ENCODE measurements at regions not wholly inside any gene's neighbourhood (a gene's known extent, or its start where the extent isn't known, plus 50 kb on each side); places are given as distances from the start of the nearest gene placed in this dataset.

DNA sequence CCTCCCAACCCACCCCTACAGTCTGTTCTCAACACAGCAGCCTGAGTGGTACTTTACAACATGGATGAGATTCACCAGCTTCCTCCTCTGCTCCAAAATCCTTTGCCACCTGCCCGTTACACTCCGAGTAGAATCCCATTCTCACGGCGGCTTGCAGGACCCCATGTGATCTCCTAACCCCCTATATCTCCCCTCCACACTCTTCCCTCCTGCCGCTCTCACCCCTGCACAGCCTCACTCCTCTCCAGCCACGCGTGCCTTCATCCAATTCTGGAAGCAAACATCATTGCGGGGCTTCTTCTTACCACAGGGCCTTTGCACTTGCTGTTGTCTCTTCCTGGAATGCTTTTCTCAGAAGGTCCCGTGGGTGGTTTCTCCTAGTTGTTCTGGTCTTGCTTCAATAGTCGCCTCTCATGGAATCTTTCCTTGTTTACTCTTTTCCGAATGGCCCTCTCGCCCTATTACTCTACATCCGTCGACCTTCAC, 472.3 kb downstream of the CDH26 start:
- no peak for DNase-seq (ENCODE audit: low spot score)

DNA sequence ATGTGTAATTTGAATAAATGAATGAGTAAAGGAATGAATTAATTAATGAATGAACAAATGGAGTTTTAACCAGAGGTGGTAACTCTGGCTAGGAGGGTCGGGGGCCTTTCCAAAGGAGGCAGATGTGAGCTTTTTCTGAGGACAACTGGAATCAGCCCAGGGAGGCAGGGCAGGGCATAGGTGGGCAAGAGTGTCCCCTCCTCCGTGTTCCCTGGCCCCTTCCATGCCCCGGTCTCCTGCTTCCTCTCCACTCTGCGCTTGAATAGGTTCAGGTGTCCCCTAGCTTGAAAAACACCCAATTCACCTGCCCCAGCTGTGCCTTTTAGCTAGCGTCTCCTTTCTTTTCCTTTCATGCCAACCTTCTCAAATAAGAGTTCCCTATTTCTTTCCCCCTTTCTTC, 473.1 kb downstream of the CDH26 start:
- no peak for DNase-seq (ENCODE audit: low spot score)

DNA sequence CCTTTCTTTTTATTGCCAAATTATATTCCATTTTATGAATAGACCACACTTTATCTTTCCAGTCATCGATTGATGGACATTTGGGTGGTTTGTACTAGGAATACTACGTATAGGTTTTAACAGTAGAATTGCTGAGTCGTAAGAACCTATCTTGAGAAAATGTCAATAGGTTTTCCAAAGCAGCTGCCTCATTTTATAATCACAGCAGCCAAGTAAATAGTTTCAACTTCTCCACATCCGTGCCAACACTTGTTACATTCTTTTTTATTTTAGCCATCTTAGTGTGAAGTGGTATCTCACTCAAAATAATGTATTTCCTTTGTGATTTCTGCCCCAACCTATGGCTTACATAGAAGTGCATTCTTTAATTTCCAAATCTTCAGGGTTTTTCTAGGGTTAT, 479.2 kb downstream of the CDH26 start:
- no peak for DNase-seq (ENCODE audit: low spot score)

DNA sequence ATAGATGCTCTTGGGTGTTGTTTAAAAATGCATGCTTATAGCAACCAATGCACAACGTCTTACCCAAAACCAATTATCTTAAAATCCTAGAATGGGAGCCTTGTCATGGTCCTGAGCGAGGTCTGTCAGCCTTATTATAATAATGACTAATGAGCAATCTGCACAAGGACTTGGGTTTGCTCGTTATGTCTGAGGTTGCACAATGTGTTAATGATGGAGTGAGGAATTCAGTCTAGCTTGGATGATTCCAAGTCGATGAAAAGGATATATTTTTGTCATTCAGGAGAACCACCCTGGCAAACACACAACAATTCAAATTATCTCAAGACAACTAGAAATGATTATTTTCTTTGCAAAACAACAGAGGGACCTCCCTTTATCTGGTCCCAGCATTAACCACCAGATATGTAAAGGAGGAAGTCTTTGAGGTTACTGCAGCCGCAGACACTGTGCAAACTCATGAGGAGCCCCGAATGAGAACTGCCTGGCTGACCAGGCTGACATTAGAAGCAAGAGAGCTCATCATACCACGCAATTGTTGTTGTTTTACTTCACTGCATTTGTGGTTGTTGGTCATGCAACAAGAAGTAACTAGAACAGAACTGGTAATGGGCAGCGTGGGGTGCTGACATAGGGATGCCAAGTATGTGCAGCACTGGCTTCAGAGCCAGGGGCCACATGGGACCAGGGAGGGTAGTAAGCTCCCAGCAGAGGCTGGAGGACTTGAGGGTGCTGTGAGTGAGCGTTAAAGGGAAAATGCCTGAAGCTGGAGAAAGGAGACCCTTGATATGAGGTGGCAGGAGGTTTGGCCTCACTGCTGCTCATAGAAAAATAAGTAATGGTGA, 488.3 kb downstream of the CDH26 start:
- DNase-seq (ENCODE audit: low spot score) = no peak

DNA sequence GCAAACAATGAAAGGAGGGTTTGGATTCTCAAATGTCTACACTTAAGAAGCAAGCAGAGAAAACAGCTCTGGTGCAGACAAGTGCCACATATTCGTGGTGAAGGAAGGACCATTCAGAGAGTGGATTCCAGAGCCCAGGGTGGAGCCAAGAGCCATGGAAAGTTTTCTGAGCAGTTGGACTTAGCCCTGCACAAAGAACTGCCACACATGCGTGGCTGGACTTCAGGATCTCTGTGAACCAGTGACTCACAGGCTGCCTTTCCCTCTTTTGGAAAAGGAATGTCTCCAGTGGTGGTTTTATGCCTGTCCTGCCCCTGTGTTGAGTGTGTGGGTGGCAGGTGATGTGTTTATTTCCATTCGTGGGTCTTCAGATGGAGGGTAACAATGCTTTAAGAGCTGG, 489.5 kb downstream of the CDH26 start:
- no peak for DNase-seq (ENCODE audit: low spot score)

- no peak for DNase-seq (ENCODE audit: low spot score)
These were observed 495.4 kb downstream of the CDH26 start for GRCh38 chr20:60453388-60454246.

DNA sequence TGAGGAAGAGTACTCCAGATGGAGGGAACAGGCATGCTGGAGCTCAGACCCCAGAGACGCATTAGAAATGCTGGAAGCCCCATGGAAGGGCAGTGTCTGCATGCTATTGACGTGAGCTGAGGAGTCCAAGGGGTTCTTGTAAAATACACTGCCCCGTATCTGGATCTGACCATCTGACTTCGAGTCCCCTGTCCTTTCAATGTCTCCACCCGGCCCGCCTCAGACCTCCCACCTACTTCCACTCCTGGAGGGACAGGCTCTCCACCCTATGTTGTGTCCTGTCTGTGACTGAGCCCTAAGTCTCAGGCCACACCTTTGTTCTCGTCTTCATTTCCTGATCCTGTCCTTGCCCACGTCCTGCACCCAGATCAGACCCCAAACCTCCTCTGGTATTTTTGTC, 496.3 kb downstream of the CDH26 start:
- DNase-seq (ENCODE audit: low spot score) = no peak

DNA sequence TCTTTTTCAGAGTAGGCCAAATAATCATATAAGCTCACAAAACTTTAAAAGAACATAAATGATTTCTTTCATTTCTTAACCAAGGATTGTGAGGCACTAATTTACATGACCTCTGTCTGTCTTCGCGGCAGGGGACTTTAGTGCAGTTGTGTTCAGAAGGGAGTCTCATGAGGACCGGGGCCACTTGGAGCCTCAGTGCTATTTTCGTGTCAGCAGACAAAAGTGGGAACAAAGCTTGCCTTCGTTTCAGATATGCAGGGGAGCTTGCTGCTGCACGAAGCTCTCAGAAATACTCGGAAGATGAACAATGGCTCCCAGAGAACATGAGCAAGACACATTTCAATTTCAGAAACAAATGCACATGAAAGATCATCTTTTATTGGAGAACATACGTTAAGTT, 497.0 kb downstream of the CDH26 start:
- DNase-seq (ENCODE audit: low spot score) = no peak

DNA sequence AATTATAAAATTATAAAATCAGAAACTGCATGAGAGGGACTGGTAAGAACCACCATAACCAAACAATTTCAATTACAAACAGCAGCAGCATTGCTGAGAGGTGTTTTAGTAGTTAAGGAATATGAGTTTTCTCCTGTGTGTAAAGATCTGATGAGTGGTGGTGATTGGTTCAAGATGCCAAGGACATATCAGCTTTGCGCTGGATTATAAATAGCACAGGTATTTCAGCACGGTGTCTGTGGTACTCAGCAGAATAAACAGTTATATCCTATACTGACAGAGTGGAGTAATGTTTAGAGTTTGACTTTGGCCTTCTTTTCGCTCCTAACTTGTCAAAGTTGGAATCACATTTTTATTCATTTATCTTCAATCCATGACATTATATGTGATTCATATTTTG, 501.0 kb downstream of the CDH26 start:
- DNase-seq (ENCODE audit: low spot score) = no peak

- no peak for DNase-seq (ENCODE audit: low spot score)
These were observed 503.8 kb downstream of the CDH26 start for GRCh38 chr20:60461993-60462392.

DNA sequence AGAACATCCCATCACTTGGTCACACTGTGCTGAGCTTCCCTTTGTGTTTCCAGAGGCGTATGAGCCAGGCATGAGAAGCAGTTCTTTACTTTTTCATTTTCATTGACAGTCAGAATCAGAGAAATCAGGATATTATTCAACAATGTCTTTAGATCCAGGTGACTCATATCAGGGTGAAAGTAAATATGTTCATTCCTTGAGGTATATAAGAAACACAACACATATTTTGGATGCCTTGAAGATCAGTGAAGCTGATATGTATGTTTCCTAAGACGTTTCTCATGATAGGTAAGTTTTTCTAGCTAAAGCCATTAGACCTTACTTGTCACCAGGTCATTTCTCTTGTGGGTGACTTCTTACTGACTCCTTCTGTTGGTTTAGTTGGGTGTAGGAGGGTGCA, 505.6 kb downstream of the CDH26 start:
- DNase-seq (ENCODE audit: low spot score) = no peak

GRCh38 chr20:60465439-60465838, 507.2 kb downstream of the CDH26 start:
- DNase-seq (ENCODE audit: low spot score) = no peak

DNA sequence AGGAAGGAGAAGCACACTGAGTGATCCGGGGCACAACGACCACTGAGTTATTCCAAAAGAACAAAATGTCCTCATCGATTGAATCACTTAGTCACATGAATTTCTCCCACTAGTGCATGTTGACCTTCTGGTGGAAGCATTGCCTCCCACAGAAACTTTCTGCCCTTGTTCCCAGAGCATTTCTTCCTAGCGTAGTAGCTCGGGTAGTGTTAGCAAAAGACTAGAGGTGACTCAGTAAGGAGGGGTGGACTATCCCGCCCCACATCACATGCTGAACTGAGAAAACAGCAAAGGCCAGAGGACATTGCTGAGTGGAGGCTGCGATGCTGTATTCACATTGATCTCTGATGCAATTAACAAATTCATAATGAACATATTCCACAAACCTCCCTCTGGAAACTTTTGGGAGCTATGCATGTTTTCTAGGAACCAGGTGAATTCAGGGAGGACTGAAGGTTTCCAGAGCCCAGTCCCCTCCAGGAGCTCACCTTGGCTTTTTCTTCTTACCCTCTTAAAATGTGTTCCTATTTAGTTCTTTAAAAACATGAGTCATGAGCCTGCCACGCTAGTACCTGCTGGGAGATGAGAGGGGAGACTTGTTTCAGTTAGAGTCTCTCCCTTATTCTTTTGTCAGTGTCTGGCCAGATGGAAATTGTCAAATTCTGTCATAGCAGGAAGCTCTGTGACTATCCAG, 507.9 kb downstream of the CDH26 start:
- DNase-seq (ENCODE audit: low spot score) = no peak

- DNase-seq (ENCODE audit: low spot score) = no peak
These were observed 508.4 kb downstream of the CDH26 start for GRCh38 chr20:60466687-60467022.

DNA sequence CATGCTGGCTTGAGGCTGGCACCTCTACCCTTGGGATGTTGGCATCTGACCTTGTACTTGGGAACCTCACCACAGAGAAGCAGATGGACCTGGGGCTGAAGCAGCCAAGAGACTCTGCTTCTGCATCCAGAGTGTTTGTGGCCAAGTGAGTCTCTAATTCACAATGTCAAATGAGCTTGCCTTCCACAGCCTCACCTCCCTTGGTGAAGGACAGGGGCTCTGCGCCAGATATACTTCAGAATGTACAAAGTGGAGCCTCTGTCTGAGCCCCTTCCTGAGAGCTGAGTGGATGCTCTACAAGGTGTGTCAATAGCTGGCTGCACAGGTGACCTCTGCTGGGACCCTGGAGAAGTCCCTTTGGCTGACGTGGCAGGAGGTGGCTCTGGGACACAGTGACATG, 508.9 kb downstream of the CDH26 start:
- DNase-seq (ENCODE audit: low spot score) = no peak

DNA sequence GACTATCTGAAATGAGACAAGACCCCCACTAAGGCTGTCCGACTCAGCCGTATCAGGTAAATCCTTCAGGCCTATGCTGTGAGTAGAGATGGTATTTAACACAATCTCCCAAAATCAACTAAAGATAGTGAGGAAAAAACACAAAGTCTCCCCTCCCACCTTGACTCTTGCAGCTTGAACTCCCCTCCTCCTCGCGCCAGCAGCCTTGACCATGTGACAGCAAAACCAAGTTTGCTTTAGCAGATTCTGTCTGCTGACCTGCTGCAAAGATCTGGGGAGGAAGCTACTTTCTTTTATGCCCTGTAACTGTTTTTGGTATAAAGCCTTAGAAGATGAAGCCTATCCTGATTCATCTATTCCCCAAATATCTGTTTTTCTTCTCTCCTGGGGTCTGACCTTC, 509.5 kb downstream of the CDH26 start:
- DNase-seq (ENCODE audit: low spot score) = no peak

DNA sequence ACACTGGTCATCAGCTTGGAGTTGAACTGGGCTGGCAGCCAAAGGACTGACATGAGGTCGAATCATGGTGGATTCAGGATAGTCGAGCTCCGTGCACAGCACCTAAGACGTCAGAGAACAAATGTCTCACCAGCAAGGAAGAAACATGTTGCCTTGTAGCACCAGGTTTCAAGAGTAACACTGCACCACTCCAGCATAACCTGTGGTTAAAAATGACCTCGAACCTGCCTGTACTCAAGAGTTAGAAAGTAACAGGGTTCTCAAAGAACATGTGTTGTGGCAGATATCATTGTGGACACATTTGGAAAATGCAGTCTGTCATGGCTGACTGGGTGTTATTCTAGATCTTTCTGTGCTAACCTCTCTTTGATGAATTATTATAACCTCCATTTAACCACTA, 511.6 kb downstream of the CDH26 start:
- no peak for DNase-seq (ENCODE audit: low spot score)

- no peak for DNase-seq (ENCODE audit: low spot score)
These were observed 512.1 kb downstream of the CDH26 start for GRCh38 chr20:60470366-60470765.

DNA sequence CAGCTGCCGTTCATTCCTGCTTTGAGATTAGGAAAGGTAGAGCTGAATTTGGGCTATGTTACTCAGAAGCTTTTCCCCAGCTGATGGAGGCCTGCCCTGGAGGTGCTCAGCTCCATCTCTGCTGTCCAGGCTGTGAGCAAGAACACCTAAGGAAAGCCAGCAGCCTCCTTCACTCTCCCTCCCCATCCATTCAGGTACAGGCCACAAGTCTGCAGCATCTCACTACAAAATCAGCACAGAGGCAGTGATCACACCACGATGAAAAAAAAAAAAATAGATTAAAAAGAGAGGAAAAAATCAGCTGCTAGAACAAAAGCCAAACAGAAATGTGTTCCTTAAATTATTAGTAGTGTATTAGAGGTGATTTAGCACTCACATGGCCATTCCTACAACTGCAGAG, 515.0 kb downstream of the CDH26 start:
- no peak for DNase-seq (ENCODE audit: low spot score)

DNA sequence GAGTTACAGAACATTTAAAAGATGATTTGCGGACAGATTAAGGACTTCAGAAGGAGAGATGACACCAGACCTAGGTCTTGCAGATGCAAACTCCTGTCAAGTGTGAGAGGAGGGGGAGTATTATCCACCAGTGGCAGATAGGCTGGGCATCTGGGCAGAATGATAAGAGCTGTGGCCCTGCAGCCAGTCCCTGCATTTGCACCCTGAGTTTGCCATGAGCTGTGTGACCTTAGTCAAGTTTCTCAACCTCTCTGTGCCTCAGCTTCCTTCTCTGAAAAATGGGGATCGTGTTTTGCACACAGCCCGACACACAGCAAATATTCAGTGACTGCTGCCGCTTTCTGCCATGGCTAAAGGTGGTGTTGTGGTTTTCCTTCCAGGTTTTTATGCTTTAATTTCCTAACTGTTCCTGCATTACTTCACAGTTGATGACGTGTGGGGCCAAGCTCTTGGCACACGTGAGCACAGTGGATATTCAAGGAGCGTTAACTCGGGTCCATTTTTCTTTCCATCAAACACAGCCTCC, 516.2 kb downstream of the CDH26 start:
- no peak for DNase-seq (ENCODE audit: low spot score)

GRCh38 chr20:60476045-60476444, 517.8 kb downstream of the CDH26 start:
- DNase-seq (ENCODE audit: low spot score) = no peak

DNA sequence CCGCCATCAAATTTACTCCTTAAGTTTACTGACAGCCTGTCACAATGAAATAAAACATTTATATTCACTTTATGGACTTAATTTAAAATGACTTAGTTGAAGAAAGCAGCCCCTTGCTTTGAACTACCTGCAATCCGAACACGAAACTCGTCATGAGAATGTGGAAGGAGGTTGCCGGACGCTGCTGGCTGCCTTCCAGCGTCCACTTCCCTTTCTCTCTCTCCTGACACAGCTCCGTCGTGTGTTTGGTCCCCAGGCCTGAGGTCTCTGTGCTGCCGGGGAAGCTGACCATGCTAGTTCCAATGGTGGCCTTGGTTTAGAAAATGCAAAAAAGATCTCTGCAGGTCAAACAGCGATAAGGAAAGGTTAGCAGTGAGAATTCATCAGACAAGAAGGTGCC, 519.7 kb downstream of the CDH26 start:
- DNase-seq (ENCODE audit: low spot score) = no peak

- DNase-seq (ENCODE audit: low spot score) = no peak
These were observed 520.3 kb downstream of the CDH26 start for GRCh38 chr20:60478533-60478932.
